Endodermal cell (in vitro differentiated cells): ENCODE measurements at regions not wholly inside any gene's neighbourhood (a gene's known extent, or its start where the extent isn't known, plus 50 kb on each side); places are given as distances from the start of the nearest gene placed in this dataset.
"Not testable (repeated sequence)": the region's sequence is repeated elsewhere in the genome, so short reads cannot be mapped to it uniquely, and the experiment has no call there.

Source experiments
- DNase-seq: peaks from one replicate; pipeline ENCODE4 v3.0.0-alpha.2; 2017
- H3K27ac ChIP-seq: 2 replicates; pipeline ENCODE4 v1.5.1; 2013; ENCODE audit warnings: mild to moderate bottlenecking, low read depth, low read length, moderate library complexity
- H3K27me3 ChIP-seq: 2 replicates; pipeline ENCODE4 v1.6.1; 2013; ENCODE audit warnings: mild to moderate bottlenecking, low read length, moderate library complexity; ENCODE audit not compliant: insufficient read depth, control insufficient read depth, poor library complexity, severe bottlenecking
- H3K36me3 ChIP-seq: 2 replicates; pipeline ENCODE4 v1.7.0; 2013; ENCODE audit warnings: mild to moderate bottlenecking, low read length, moderate library complexity; ENCODE audit not compliant: control insufficient read depth, insufficient read depth
- H3K4me1 ChIP-seq: one replicate; pipeline ENCODE4 v1.7.0; 2013; ENCODE audit warnings: low read length; ENCODE audit not compliant: control insufficient read depth, insufficient read depth
- H3K4me3 ChIP-seq: 2 replicates; pipeline ENCODE4 v1.5.1; 2013; ENCODE audit warnings: mild to moderate bottlenecking, low read length, moderate library complexity
- H3K9ac ChIP-seq: 2 replicates; pipeline ENCODE4 v1.6.1; 2013; ENCODE audit warnings: mild to moderate bottlenecking, low read length, moderate library complexity; ENCODE audit not compliant: poor library complexity, severe bottlenecking; ENCODE audit errors: extremely low read depth
- H3K9me3 ChIP-seq: 2 replicates; pipeline ENCODE4 v1.6.1; 2013; ENCODE audit warnings: mild to moderate bottlenecking, low read length, moderate library complexity; ENCODE audit not compliant: control insufficient read depth
- H3K27ac Mint-ChIP-seq: 2 replicates; pipeline ENCODE4 v1.8.0; 2020; ENCODE audit warnings: mixed read lengths
- H3K27me3 Mint-ChIP-seq: 2 replicates; pipeline ENCODE4 v1.8.0; 2021; ENCODE audit warnings: mild to moderate bottlenecking, mixed read lengths; ENCODE audit not compliant: insufficient read depth
- H3K36me3 Mint-ChIP-seq: 2 replicates; pipeline ENCODE4 v1.8.0; 2020; ENCODE audit warnings: low read depth, mixed read lengths
- H3K4me1 Mint-ChIP-seq: 2 replicates; pipeline ENCODE4 v1.8.0; 2020; ENCODE audit warnings: mixed read lengths
- H3K4me3 Mint-ChIP-seq: 2 replicates; pipeline ENCODE4 v1.8.0; 2020; ENCODE audit warnings: mild to moderate bottlenecking, moderate library complexity, mixed read lengths
- H3K9me3 Mint-ChIP-seq: 2 replicates; pipeline ENCODE4 v1.8.0; 2020; ENCODE audit warnings: mild to moderate bottlenecking, mixed read lengths
- CTCF ChIP-seq: fragments of 200-600 bp; sonication (generic); conservative IDR thresholded peaks from 2 replicates; pipeline ENCODE4 v1.5.0; 2021; ENCODE audit warnings: antibody characterized with exemption, mild to moderate bottlenecking
- WGBS, 2 experiments: methylation state at CpG; one replicate each; pipeline versions ENCODE4 v1.1.5 to v1.1.7; 2013; ENCODE audit warnings: missing lambda C conversion rate in 2 of 2, mixed read lengths in 1 of 2; ENCODE audit not compliant: insufficient coverage in 1 of 2, insufficient read length in 1 of 2; 5-methylcytosine and 5-hydroxymethylcytosine counted together

GRCh38 chr12:62045211-62045610 is 215.0 kb upstream of the USP15 start:
- no peak overlapping the region for H3K4me3 Mint-ChIP-seq
- H3K27ac Mint-ChIP-seq, result no peak overlapping the region
- no peak for DNase-seq
- H3K27me3 Mint-ChIP-seq, result no peaks in the 10 kb centered on the region
- Histone ChIP-seq H3K27me3 (no peaks in the 10 kb centered on the region), H3K9me3 (no peaks in the 10 kb centered on the region), H3K4me3 (no peak overlapping the region), H3K27ac (no peak overlapping the region), H3K9ac (no peak overlapping the region), H3K4me1 (no peaks in the 10 kb centered on the region), H3K36me3 (no peaks in the 10 kb centered on the region)
- WGBS, 2 experiments, result 80 to 92% methylated on average over 1 to 2 of the region's 2 CpGs
- no peaks in the 10 kb centered on the region for H3K4me1 Mint-ChIP-seq
- H3K9me3 Mint-ChIP-seq, result peaks cover 4% of the 10 kb centered on the region
- no peak for TF ChIP-seq CTCF
- no peaks in the 10 kb centered on the region for H3K36me3 Mint-ChIP-seq

- no peak overlapping the region for H3K27ac Mint-ChIP-seq
- no peaks in the 10 kb centered on the region for H3K36me3 Mint-ChIP-seq
Measured at GRCh38 chr12:62050785-62051184, 209.4 kb upstream of the USP15 start.

GRCh38 chr12:62069976-62070375 is 190.2 kb upstream of the USP15 start:
- Mint-ChIP-seq H3K4me3 (no peak overlapping the region), H3K27ac (no peak overlapping the region), H3K36me3 (no peaks in the 10 kb centered on the region), H3K27me3 (peaks cover 46% of the 10 kb centered on the region), H3K4me1 (peaks cover 4% of the 10 kb centered on the region), H3K9me3 (no peaks in the 10 kb centered on the region)
- Histone ChIP-seq H3K9me3 (no peaks in the 10 kb centered on the region), H3K4me1 (no peaks in the 10 kb centered on the region), H3K27ac (no peak overlapping the region), H3K27me3 (peaks cover 53% of the 10 kb centered on the region), H3K36me3 (no peaks in the 10 kb centered on the region), H3K9ac (no peak overlapping the region), H3K4me3 (no peak overlapping the region)
- TF ChIP-seq CTCF, result no peak
- no peak for DNase-seq

More at GRCh38 chr12:62050785-62051184, 209.4 kb upstream of the USP15 start:
- no peaks in the 10 kb centered on the region for H3K36me3 ChIP-seq
- WGBS, 2 experiments, result 83% methylated on average over 2 of the region's 2 CpGs; no CpG with 5 or more reads in 1 of the 2 experiments
- no peak overlapping the region for H3K4me3 ChIP-seq
- no peaks in the 10 kb centered on the region for H3K9me3 ChIP-seq
- no peak for DNase-seq
- no peak for TF ChIP-seq CTCF
- Mint-ChIP-seq H3K27me3 (no peaks in the 10 kb centered on the region), H3K9me3 (no peaks in the 10 kb centered on the region), H3K4me3 (no peak overlapping the region), H3K4me1 (no peaks in the 10 kb centered on the region)
- no peak overlapping the region for H3K9ac ChIP-seq
- H3K27me3 ChIP-seq, result no peaks in the 10 kb centered on the region
- H3K4me1 ChIP-seq, result no peaks in the 10 kb centered on the region
- H3K27ac ChIP-seq, result no peak overlapping the region

- H3K4me3 ChIP-seq, H3K27ac Mint-ChIP-seq, H3K4me1 ChIP-seq, DNase-seq, H3K4me3 Mint-ChIP-seq, H3K9ac ChIP-seq, H3K27ac ChIP-seq, H3K9me3 Mint-ChIP-seq, H3K36me3 ChIP-seq, H3K9me3 ChIP-seq, H3K36me3 Mint-ChIP-seq: not testable (repeated sequence)
- Mint-ChIP-seq H3K4me1 (peaks cover 14% of the 10 kb centered on the region), H3K27me3 (peaks cover 49% of the 10 kb centered on the region)
- peaks cover 64% of the 10 kb centered on the region for H3K27me3 ChIP-seq
Measured at GRCh38 chr12:62073236-62073635, 187.0 kb upstream of the USP15 start.
